ENCODE measurements at regions not wholly inside any gene's neighbourhood (a gene's known extent, or its start where the extent isn't known, plus 50 kb on each side); places are given as distances from the start of the nearest gene placed in this dataset.
"Not testable (repeated sequence)": the region's sequence is repeated elsewhere in the genome, so short reads cannot be mapped to it uniquely, and the experiment has no call there.

GRCh38 chr3:152677491-152677890 is 157.4 kb upstream of the P2RY1 start:
- DNase-seq = no peak
- Mint-ChIP-seq H3K36me3 (ENCODE audit: unreplicated experiment) (no peaks in the 10 kb centered on the region), H3K27ac (ENCODE audit: unreplicated experiment) (no peak overlapping the region), H3K4me1 (ENCODE audit: low read depth, unreplicated experiment) (no peaks in the 10 kb centered on the region), H3K27me3 (ENCODE audit: unreplicated experiment) (no peaks in the 10 kb centered on the region), H3K9me3 (ENCODE audit: unreplicated experiment) (no peaks in the 10 kb centered on the region), H3K4me3 (ENCODE audit: unreplicated experiment) (no peak overlapping the region)
- TF ChIP-seq CTCF (IDR thresholded peaks at IDR 0.05; ENCODE audit: partially characterized antibody, unreplicated experiment) = no peak

GRCh38 chr3:152682477-152682876 is 152.5 kb upstream of the P2RY1 start:
- Mint-ChIP-seq H3K36me3 (ENCODE audit: unreplicated experiment) (no peaks in the 10 kb centered on the region), H3K4me3 (ENCODE audit: unreplicated experiment) (no peak overlapping the region)
- no peak for DNase-seq

GRCh38 chr3:152683521-152683999 is 151.4 kb upstream of the P2RY1 start:
- peaks cover 2% of the 10 kb centered on the region for H3K4me1 Mint-ChIP-seq (ENCODE audit: low read depth, unreplicated experiment)
- no peak overlapping the region for H3K4me3 Mint-ChIP-seq (ENCODE audit: unreplicated experiment)
- H3K27ac Mint-ChIP-seq (ENCODE audit: unreplicated experiment) = no peak overlapping the region
- peaks cover 2% of the 10 kb centered on the region for H3K9me3 Mint-ChIP-seq (ENCODE audit: unreplicated experiment)
- DNase-seq = no peak
- peaks cover 1% of the 10 kb centered on the region for H3K27me3 Mint-ChIP-seq (ENCODE audit: unreplicated experiment)
- H3K36me3 Mint-ChIP-seq (ENCODE audit: unreplicated experiment) = no peaks in the 10 kb centered on the region
- TF ChIP-seq CTCF (IDR thresholded peaks at IDR 0.05; ENCODE audit: partially characterized antibody, unreplicated experiment) = no peak

More at GRCh38 chr3:152682477-152682876, 152.5 kb upstream of the P2RY1 start:
- peaks cover under 1% of the 10 kb centered on the region for H3K27me3 Mint-ChIP-seq (ENCODE audit: unreplicated experiment)
- no peak overlapping the region for H3K27ac Mint-ChIP-seq (ENCODE audit: unreplicated experiment)
- TF ChIP-seq CTCF (IDR thresholded peaks at IDR 0.05; ENCODE audit: partially characterized antibody, unreplicated experiment) = no peak
- H3K9me3 Mint-ChIP-seq (ENCODE audit: unreplicated experiment) = peaks cover 2% of the 10 kb centered on the region
- no peaks in the 10 kb centered on the region for H3K4me1 Mint-ChIP-seq (ENCODE audit: low read depth, unreplicated experiment)

GRCh38 chr3:152684279-152684678 is 150.7 kb upstream of the P2RY1 start:
- DNase-seq = no peak
- peaks cover 1% of the 10 kb centered on the region for H3K27me3 Mint-ChIP-seq (ENCODE audit: unreplicated experiment)
- no peak overlapping the region for H3K4me3 Mint-ChIP-seq (ENCODE audit: unreplicated experiment)
- no peak overlapping the region for H3K27ac Mint-ChIP-seq (ENCODE audit: unreplicated experiment)
- TF ChIP-seq CTCF (IDR thresholded peaks at IDR 0.05; ENCODE audit: partially characterized antibody, unreplicated experiment) = no peak
- H3K4me1 Mint-ChIP-seq (ENCODE audit: low read depth, unreplicated experiment) = peaks cover 9% of the 10 kb centered on the region
- no peaks in the 10 kb centered on the region for H3K36me3 Mint-ChIP-seq (ENCODE audit: unreplicated experiment)
- peaks cover 2% of the 10 kb centered on the region for H3K9me3 Mint-ChIP-seq (ENCODE audit: unreplicated experiment)

GRCh38 chr3:152688313-152688712 is 146.6 kb upstream of the P2RY1 start:
- no peak for DNase-seq
- Mint-ChIP-seq H3K36me3 (ENCODE audit: unreplicated experiment) (no peaks in the 10 kb centered on the region), H3K27me3 (ENCODE audit: unreplicated experiment) (peaks cover 1% of the 10 kb centered on the region), H3K4me1 (ENCODE audit: low read depth, unreplicated experiment) (peaks cover 9% of the 10 kb centered on the region), H3K4me3 (ENCODE audit: unreplicated experiment) (no peak overlapping the region), H3K27ac (ENCODE audit: unreplicated experiment) (no peak overlapping the region), H3K9me3 (ENCODE audit: unreplicated experiment) (peaks cover 2% of the 10 kb centered on the region)
- TF ChIP-seq CTCF (IDR thresholded peaks at IDR 0.05; ENCODE audit: partially characterized antibody, unreplicated experiment) = no peak

GRCh38 chr3:152692326-152692725 is 142.6 kb upstream of the P2RY1 start:
- not testable (repeated sequence) for H3K36me3 Mint-ChIP-seq (ENCODE audit: unreplicated experiment); H3K9me3 Mint-ChIP-seq (ENCODE audit: unreplicated experiment); H3K27me3 Mint-ChIP-seq (ENCODE audit: unreplicated experiment); DNase-seq; H3K4me1 Mint-ChIP-seq (ENCODE audit: low read depth, unreplicated experiment); H3K27ac Mint-ChIP-seq (ENCODE audit: unreplicated experiment); H3K4me3 Mint-ChIP-seq (ENCODE audit: unreplicated experiment)

GRCh38 chr3:152693521-152694250 is 141.2 kb upstream of the P2RY1 start:
- not testable (repeated sequence) for H3K4me1 Mint-ChIP-seq (ENCODE audit: low read depth, unreplicated experiment); H3K36me3 Mint-ChIP-seq (ENCODE audit: unreplicated experiment); H3K9me3 Mint-ChIP-seq (ENCODE audit: unreplicated experiment); H3K27me3 Mint-ChIP-seq (ENCODE audit: unreplicated experiment); H3K4me3 Mint-ChIP-seq (ENCODE audit: unreplicated experiment); DNase-seq; H3K27ac Mint-ChIP-seq (ENCODE audit: unreplicated experiment)

Measured in glutamatergic neuron (in vitro differentiated cells).